ENCODE measurements at regions not wholly inside any gene's neighbourhood (a gene's known extent, or its start where the extent isn't known, plus 50 kb on each side); places are given as distances from the start of the nearest gene placed in this dataset.
A peak's percentile ranks its signal among the peaks of the same experiment; 100 is the strongest.

DNA sequence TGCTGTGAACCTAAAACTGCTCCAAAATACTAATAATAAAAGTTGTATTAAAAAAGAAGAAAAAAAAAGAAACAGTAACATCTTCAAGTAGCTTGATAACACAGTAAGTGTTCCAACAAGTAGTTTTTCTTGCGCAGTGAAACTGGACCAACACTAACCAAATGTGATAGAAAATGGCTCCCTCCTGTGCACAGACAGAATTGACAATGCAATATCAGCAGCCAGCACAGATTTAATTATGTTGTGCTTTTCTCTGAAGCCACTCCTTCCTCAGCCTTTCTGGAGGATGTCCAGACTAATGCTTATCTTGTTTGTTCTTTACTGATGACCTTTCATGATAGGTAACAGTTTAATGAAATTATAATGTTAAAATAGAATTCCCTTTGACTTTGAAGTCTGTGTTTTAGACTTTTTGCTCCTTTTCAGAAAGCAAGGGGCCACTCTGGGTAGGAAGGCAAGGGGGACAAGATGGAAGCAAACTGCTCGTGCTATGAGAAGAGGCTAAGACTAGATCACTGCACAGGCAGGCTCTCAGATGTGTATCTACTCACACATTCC, 147.1 kb upstream of the RPL34 start:
- TF ChIP-seq, protein P1, sequence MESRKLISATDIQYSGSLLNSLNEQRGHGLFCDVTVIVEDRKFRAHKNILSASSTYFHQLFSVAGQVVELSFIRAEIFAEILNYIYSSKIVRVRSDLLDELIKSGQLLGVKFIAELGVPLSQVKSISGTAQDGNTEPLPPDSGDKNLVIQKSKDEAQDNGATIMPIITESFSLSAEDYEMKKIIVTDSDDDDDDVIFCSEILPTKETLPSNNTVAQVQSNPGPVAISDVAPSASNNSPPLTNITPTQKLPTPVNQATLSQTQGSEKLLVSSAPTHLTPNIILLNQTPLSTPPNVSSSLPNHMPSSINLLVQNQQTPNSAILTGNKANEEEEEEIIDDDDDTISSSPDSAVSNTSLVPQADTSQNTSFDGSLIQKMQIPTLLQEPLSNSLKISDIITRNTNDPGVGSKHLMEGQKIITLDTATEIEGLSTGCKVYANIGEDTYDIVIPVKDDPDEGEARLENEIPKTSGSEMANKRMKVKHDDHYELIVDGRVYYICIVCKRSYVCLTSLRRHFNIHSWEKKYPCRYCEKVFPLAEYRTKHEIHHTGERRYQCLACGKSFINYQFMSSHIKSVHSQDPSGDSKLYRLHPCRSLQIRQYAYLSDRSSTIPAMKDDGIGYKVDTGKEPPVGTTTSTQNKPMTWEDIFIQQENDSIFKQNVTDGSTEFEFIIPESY (IDR thresholded peaks at IDR 0.05; ENCODE audit: borderline replicate concordance, low read depth), result no peak
- TF ChIP-seq EP300 (IDR thresholded peaks at IDR 0.05; ENCODE audit: borderline replicate concordance in 1 of 2, low read depth in 1 of 2, low read length in 1 of 2), result no peak
- TF ChIP-seq, protein P2, sequence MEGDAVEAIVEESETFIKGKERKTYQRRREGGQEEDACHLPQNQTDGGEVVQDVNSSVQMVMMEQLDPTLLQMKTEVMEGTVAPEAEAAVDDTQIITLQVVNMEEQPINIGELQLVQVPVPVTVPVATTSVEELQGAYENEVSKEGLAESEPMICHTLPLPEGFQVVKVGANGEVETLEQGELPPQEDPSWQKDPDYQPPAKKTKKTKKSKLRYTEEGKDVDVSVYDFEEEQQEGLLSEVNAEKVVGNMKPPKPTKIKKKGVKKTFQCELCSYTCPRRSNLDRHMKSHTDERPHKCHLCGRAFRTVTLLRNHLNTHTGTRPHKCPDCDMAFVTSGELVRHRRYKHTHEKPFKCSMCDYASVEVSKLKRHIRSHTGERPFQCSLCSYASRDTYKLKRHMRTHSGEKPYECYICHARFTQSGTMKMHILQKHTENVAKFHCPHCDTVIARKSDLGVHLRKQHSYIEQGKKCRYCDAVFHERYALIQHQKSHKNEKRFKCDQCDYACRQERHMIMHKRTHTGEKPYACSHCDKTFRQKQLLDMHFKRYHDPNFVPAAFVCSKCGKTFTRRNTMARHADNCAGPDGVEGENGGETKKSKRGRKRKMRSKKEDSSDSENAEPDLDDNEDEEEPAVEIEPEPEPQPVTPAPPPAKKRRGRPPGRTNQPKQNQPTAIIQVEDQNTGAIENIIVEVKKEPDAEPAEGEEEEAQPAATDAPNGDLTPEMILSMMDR (IDR thresholded peaks at IDR 0.05), result no peak
- TF ChIP-seq YY1 (IDR thresholded peaks at IDR 0.05; ENCODE audit: low read depth), result no peak
- peak; percentile 30; the same call in 1 of the 2 replicates for TF ChIP-seq SMC3 (IDR thresholded peaks at IDR 0.05; ENCODE audit: low read depth, low read length)
- TF ChIP-seq POLR2AphosphoS5 (IDR thresholded peaks at IDR 0.05; ENCODE audit: low read depth, low read length), result no peak
- TF ChIP-seq GABPA (IDR thresholded peaks at IDR 0.05; ENCODE audit: low read depth), result no peak
- no peak for TF ChIP-seq TEAD4 (IDR thresholded peaks at IDR 0.05; ENCODE audit: borderline replicate concordance, insufficient read depth)
- TF ChIP-seq, protein P3, sequence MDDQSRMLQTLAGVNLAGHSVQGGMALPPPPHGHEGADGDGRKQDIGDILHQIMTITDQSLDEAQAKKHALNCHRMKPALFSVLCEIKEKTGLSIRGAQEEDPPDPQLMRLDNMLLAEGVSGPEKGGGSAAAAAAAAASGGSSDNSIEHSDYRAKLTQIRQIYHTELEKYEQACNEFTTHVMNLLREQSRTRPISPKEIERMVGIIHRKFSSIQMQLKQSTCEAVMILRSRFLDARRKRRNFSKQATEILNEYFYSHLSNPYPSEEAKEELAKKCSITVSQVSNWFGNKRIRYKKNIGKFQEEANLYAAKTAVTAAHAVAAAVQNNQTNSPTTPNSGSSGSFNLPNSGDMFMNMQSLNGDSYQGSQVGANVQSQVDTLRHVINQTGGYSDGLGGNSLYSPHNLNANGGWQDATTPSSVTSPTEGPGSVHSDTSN (IDR thresholded peaks at IDR 0.05), result no peak
- TF ChIP-seq NRF1 (IDR thresholded peaks at IDR 0.05; ENCODE audit: low read depth, low read length), result no peak
- TF ChIP-seq RAD21 (IDR thresholded peaks at IDR 0.05; ENCODE audit: low read length), result peak; percentile 62
